HFFc6 (cell line): ENCODE measurements at regions not wholly inside any gene's neighbourhood (a gene's known extent, or its start where the extent isn't known, plus 50 kb on each side); places are given as distances from the start of the nearest gene placed in this dataset.

Source experiments
- DNase-seq: peaks from one replicate; pipeline ENCODE4 v3.0.0-alpha.2; 2018
- H3K27ac Mint-ChIP-seq: 2 replicates; pipeline ENCODE4 v1.8.0; 2020; ENCODE audit warnings: mild to moderate bottlenecking, mixed read lengths
- H3K27me3 Mint-ChIP-seq: 2 replicates; pipeline ENCODE4 v1.8.0; 2021; ENCODE audit warnings: mild to moderate bottlenecking, moderate library complexity, mixed read lengths; ENCODE audit not compliant: insufficient read depth
- H3K36me3 Mint-ChIP-seq: 2 replicates; pipeline ENCODE4 v1.8.0; 2021; ENCODE audit warnings: low read depth, mixed read lengths
- H3K4me1 Mint-ChIP-seq: 2 replicates; pipeline ENCODE4 v1.8.0; 2020; ENCODE audit warnings: low read depth, mixed read lengths
- H3K4me3 Mint-ChIP-seq: 2 replicates; pipeline ENCODE4 v1.8.0; 2020; ENCODE audit warnings: mild to moderate bottlenecking, moderate library complexity, mixed read lengths
- H3K9me3 Mint-ChIP-seq: 2 replicates; pipeline ENCODE4 v1.8.0; 2020; ENCODE audit warnings: mild to moderate bottlenecking, mixed read lengths
- CTCF ChIP-seq: fragments of 200-600 bp; sonication (generic); IDR thresholded peaks from 2 replicates; pipeline ENCODE4 v1.5.0; 2021; ENCODE audit warnings: antibody characterized with exemption, mild to moderate bottlenecking

- H3K4me3 Mint-ChIP-seq, result no peak overlapping the region
- no peak for TF ChIP-seq CTCF
- no peaks in the 10 kb centered on the region; the same call in none of the 2 replicates for H3K27me3 Mint-ChIP-seq
- H3K9me3 Mint-ChIP-seq, result no peaks in the 10 kb centered on the region
- H3K27ac Mint-ChIP-seq, result no peak overlapping the region
- H3K36me3 Mint-ChIP-seq, result no peaks in the 10 kb centered on the region
- peaks cover 7% of the 10 kb centered on the region for H3K4me1 Mint-ChIP-seq
- no peak for DNase-seq
These were observed 493.8 kb downstream of the SHQ1 start for GRCh38 chr3:72354486-72354885.

GRCh38 chr3:72353236-72354128 is 494.8 kb downstream of the SHQ1 start:
- Mint-ChIP-seq H3K27me3 (no peaks in the 10 kb centered on the region; the same call in none of the 2 replicates), H3K9me3 (no peaks in the 10 kb centered on the region), H3K36me3 (no peaks in the 10 kb centered on the region), H3K27ac (no peak overlapping the region), H3K4me3 (no peak overlapping the region), H3K4me1 (peaks cover 7% of the 10 kb centered on the region)
- TF ChIP-seq CTCF, result no peak
- DNase-seq, result peak; percentile 19

GRCh38 chr3:72352176-72352575 is 496.1 kb downstream of the SHQ1 start:
- no peaks in the 10 kb centered on the region for H3K36me3 Mint-ChIP-seq
- no peaks in the 10 kb centered on the region; the same call in none of the 2 replicates for H3K27me3 Mint-ChIP-seq
- no peak for DNase-seq
- peaks cover 9% of the 10 kb centered on the region for H3K4me1 Mint-ChIP-seq
- H3K9me3 Mint-ChIP-seq, result no peaks in the 10 kb centered on the region
- TF ChIP-seq CTCF, result no peak
- H3K4me3 Mint-ChIP-seq, result no peak overlapping the region
- H3K27ac Mint-ChIP-seq, result no peak overlapping the region

- DNase-seq, result no peak
- TF ChIP-seq CTCF, result no peak
- H3K4me1 Mint-ChIP-seq, result peaks cover 16% of the 10 kb centered on the region
- H3K27me3 Mint-ChIP-seq, result no peaks in the 10 kb centered on the region; the same call in none of the 2 replicates
- H3K9me3 Mint-ChIP-seq, result no peaks in the 10 kb centered on the region
- no peaks in the 10 kb centered on the region for H3K36me3 Mint-ChIP-seq
- H3K27ac Mint-ChIP-seq, result no peak overlapping the region
- no peak overlapping the region for H3K4me3 Mint-ChIP-seq
These were observed 496.7 kb downstream of the SHQ1 start for GRCh38 chr3:72351536-72351935.

GRCh38 chr3:72350761-72351505 is 497.3 kb downstream of the SHQ1 start:
- no peak for DNase-seq
- Mint-ChIP-seq H3K9me3 (no peaks in the 10 kb centered on the region), H3K27me3 (no peaks in the 10 kb centered on the region; the same call in none of the 2 replicates), H3K36me3 (no peaks in the 10 kb centered on the region), H3K4me1 (peaks cover 22% of the 10 kb centered on the region), H3K4me3 (no peak overlapping the region), H3K27ac (no peak overlapping the region)
- no peak for TF ChIP-seq CTCF
